Hepatic stellate cell (primary cell): ENCODE measurements at regions not wholly inside any gene's neighbourhood (a gene's known extent, or its start where the extent isn't known, plus 50 kb on each side); places are given as distances from the start of the nearest gene placed in this dataset.
"Not testable (repeated sequence)": the region's sequence is repeated elsewhere in the genome, so short reads cannot be mapped to it uniquely, and the experiment has no call there.

Source experiments
- DNase-seq: peaks from one replicate; pipeline ENCODE4 v3.0.0; 2011; ENCODE audit warnings: low spot score

- not testable (repeated sequence) for DNase-seq
Observed at GRCh38 chr12:131440209-131441059, 270.5 kb upstream of the SFSWAP start.

- DNase-seq, result no peak
Observed at GRCh38 chr12:131441060-131441396, 269.9 kb upstream of the SFSWAP start.

GRCh38 chr12:131441638-131442336 is 269.1 kb upstream of the SFSWAP start:
- no peak for DNase-seq

GRCh38 chr12:131442337-131442918 is 268.5 kb upstream of the SFSWAP start:
- DNase-seq, result no peak

- DNase-seq, result no peak
Observed at GRCh38 chr12:131443019-131444000, 267.6 kb upstream of the SFSWAP start.

- DNase-seq, result no peak
Observed at GRCh38 chr12:131444220-131445164, 266.4 kb upstream of the SFSWAP start.

GRCh38 chr12:131445184-131445774 is 265.6 kb upstream of the SFSWAP start:
- DNase-seq, result no peak

GRCh38 chr12:131445795-131446194 is 265.1 kb upstream of the SFSWAP start:
- no peak for DNase-seq

GRCh38 chr12:131447636-131448035 is 263.3 kb upstream of the SFSWAP start:
- DNase-seq, result not testable (repeated sequence)

- DNase-seq, result no peak
Observed at GRCh38 chr12:131448254-131448795, 262.6 kb upstream of the SFSWAP start.

- DNase-seq, result no peak
Observed at GRCh38 chr12:131449027-131449426, 261.9 kb upstream of the SFSWAP start.

- no peak for DNase-seq
Observed at GRCh38 chr12:131452444-131452860, 258.4 kb upstream of the SFSWAP start.

- DNase-seq, result no peak
Observed at GRCh38 chr12:131454418-131455217, 256.3 kb upstream of the SFSWAP start.

GRCh38 chr12:131455218-131455506 is 255.7 kb upstream of the SFSWAP start:
- DNase-seq, result no peak

GRCh38 chr12:131455581-131456110 is 255.2 kb upstream of the SFSWAP start:
- DNase-seq, result no peak

GRCh38 chr12:131456301-131457027 is 254.4 kb upstream of the SFSWAP start:
- no peak for DNase-seq

GRCh38 chr12:131457028-131457310 is 253.9 kb upstream of the SFSWAP start:
- no peak for DNase-seq

- no peak for DNase-seq
Observed at GRCh38 chr12:131457331-131458047, 253.4 kb upstream of the SFSWAP start.
